Spleen (tissue), 11 donors: ENCODE measurements at regions not wholly inside any gene's neighbourhood (a gene's known extent, or its start where the extent isn't known, plus 50 kb on each side); places are given as distances from the start of the nearest gene placed in this dataset.

Source experiments
- DNase-seq: peaks from one replicate; pipeline ENCODE4 v3.0.0-alpha.2; 2020
- H3K27ac ChIP-seq, 8 donors: fragments of 200-600 bp; sonication (generic) in 7 of 8; 1 replicate in 4 of 8; 2 replicates in 4 of 8; pipeline versions ENCODE4 v1.5.0 to v1.8.0; 2016 to 2021; ENCODE audit warnings: inconsistent platforms in 4 of 8, mild to moderate bottlenecking in 4 of 8, moderate library complexity in 1 of 8
- H3K27me3 ChIP-seq, 7 donors: fragments of 200-600 bp; sonication (generic) in 6 of 7; replicated peaks in 1 of 7; 1 replicate in 4 of 7; 2 replicates in 3 of 7; pipeline versions ENCODE4 v1.5.0 to v1.8.0; 2016 to 2021; ENCODE audit warnings: inconsistent platforms in 3 of 7, mild to moderate bottlenecking in 1 of 7
- H3K36me3 ChIP-seq, 6 donors: fragments of 200-600 bp; sonication (generic) in 5 of 6; 1 replicate in 4 of 6; 2 replicates in 2 of 6; pipeline versions ENCODE4 v1.5.0 to v1.8.0; 2016 to 2021; ENCODE audit warnings: inconsistent platforms in 2 of 6
- H3K4me1 ChIP-seq, 6 donors: fragments of 200-600 bp; sonication (generic) in 5 of 6; 1 replicate in 3 of 6; 2 replicates in 3 of 6; pipeline versions ENCODE4 v1.5.0 to v1.8.0; 2016 to 2021; ENCODE audit warnings: inconsistent platforms in 3 of 6
- H3K4me3 ChIP-seq, 8 donors: fragments of 200-600 bp; sonication (generic) in 7 of 8; 1 replicate in 4 of 8; 2 replicates in 4 of 8; pipeline versions ENCODE4 v1.5.0 to v1.8.0; 2016 to 2021; ENCODE audit warnings: inconsistent platforms in 4 of 8, mild to moderate bottlenecking in 4 of 8, moderate library complexity in 2 of 8
- H3K9me3 ChIP-seq, 8 donors: fragments of 200-600 bp; sonication (generic) in 7 of 8; 1 replicate in 4 of 8; 2 replicates in 4 of 8; pipeline versions ENCODE4 v1.5.0 to v1.8.0; 2016 to 2021; ENCODE audit warnings: inconsistent platforms in 4 of 8
- POLR2A ChIP-seq, 3 donors: fragments of 450-650 bp; IDR thresholded peaks; one replicate each; pipeline ENCODE4 v1.5.1; 2017; ENCODE audit warnings: antibody characterized with exemption in 3 of 3, mild to moderate bottlenecking in 1 of 3
- POLR2AphosphoS5 ChIP-seq, 3 donors: sonication (generic); formaldehyde crosslinking; IDR thresholded peaks; one replicate each; pipeline ENCODE4 v1.5.1; 2017; ENCODE audit warnings: antibody characterized with exemption in 3 of 3
- WGBS, 5 donors: extraction: QIAGEN DNeasy Blood & Tissue Kit in 3 of 5; methylation state at CpG; one replicate each; pipeline versions ENCODE4 v1.1.5 to v1.1.7; 2013 to 2018; 5-methylcytosine and 5-hydroxymethylcytosine counted together
- intact Hi-C: fragments of 100-400 bp; cut with DNase I; formaldehyde crosslinking; loops from one replicate; pipeline ENCODE4 v1.15.0; 2023; ENCODE audit warnings: low total_unique reads
- TF ChIP-seq, protein P1 (sequence below), 11 experiments: fragments of 200-600 bp in 7 of 11; fragments of 450-650 bp in 4 of 11; sonication (generic) in 4 of 11; IDR thresholded peaks in 8 of 11; conservative IDR thresholded peaks in 3 of 11; 1 replicate in 7 of 11; 2 replicates in 4 of 11; pipeline versions ENCODE4 v1.4.0 to v1.8.0; 2016 to 2021; ENCODE audit warnings: antibody characterized with exemption in 11 of 11, inconsistent platforms in 4 of 11, mild to moderate bottlenecking in 1 of 11
- donor health status: healthy with polysubstance abuse.
- donor health status: DM: no; HTN: no; CAD: no; lungs with moderate emphysema.
- donor health status: DM: no; HTN: no; CAD: no.
- donor health status: Bipolar disorder and iron deficiency.
- donor health status: healthy.
- donor health status: DM: no; HTN: no; CAD: no.
- donor health status: DM: yes; HTN: yes; CAD: no.

GRCh38 chr15:95162069-95162468, 930.7 kb downstream of the MCTP2 start:
- no peak overlapping the region for H3K4me3 ChIP-seq
- TF ChIP-seq POLR2A (IDR thresholded peaks at IDR 0.05) (no peak), POLR2AphosphoS5 (IDR thresholded peaks at IDR 0.05) (no peak)
- TF ChIP-seq, protein P1, sequence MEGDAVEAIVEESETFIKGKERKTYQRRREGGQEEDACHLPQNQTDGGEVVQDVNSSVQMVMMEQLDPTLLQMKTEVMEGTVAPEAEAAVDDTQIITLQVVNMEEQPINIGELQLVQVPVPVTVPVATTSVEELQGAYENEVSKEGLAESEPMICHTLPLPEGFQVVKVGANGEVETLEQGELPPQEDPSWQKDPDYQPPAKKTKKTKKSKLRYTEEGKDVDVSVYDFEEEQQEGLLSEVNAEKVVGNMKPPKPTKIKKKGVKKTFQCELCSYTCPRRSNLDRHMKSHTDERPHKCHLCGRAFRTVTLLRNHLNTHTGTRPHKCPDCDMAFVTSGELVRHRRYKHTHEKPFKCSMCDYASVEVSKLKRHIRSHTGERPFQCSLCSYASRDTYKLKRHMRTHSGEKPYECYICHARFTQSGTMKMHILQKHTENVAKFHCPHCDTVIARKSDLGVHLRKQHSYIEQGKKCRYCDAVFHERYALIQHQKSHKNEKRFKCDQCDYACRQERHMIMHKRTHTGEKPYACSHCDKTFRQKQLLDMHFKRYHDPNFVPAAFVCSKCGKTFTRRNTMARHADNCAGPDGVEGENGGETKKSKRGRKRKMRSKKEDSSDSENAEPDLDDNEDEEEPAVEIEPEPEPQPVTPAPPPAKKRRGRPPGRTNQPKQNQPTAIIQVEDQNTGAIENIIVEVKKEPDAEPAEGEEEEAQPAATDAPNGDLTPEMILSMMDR (IDR thresholded peaks at IDR 0.05 in 8 of 11, conservative IDR thresholded peaks at IDR 0.05 in 3 of 11) = no peak
- H3K36me3 ChIP-seq = no peaks in the 10 kb centered on the region
- H3K9me3 ChIP-seq = peaks cover 0 to 10% (median 0%) of the 10 kb centered on the region in 8 donors
- intact Hi-C loops = no loop called here
- H3K27me3 ChIP-seq = no peaks in the 10 kb centered on the region
- no peak for DNase-seq
- H3K27ac ChIP-seq = no peak overlapping the region
- WGBS, 5 donors = 50 to 64% (median 57%) methylated on average over 3 of the region's 3 CpGs
- H3K4me1 ChIP-seq = no peaks in the 10 kb centered on the region

GRCh38 chr15:95162531-95162930, 931.2 kb downstream of the MCTP2 start:
- intact Hi-C loops = no loop called here

GRCh38 chr15:95162967-95163531, 931.7 kb downstream of the MCTP2 start:
- WGBS, 5 donors = 65 to 71% (median 69%) methylated on average over 7 of the region's 7 CpGs
- intact Hi-C loops = no loop called here
- DNase-seq = no peak
- H3K27ac ChIP-seq = peak overlapping the region in 2 of 8 donors; percentile 29 to 35
- no peaks in the 10 kb centered on the region for H3K36me3 ChIP-seq
- no peaks in the 10 kb centered on the region for H3K4me1 ChIP-seq
- peaks cover 0 to 9% (median 0%) of the 10 kb centered on the region in 8 donors for H3K9me3 ChIP-seq
- TF ChIP-seq, protein P1 (IDR thresholded peaks at IDR 0.05 in 8 of 11, conservative IDR thresholded peaks at IDR 0.05 in 3 of 11) = no peak
- TF ChIP-seq POLR2AphosphoS5 (IDR thresholded peaks at IDR 0.05) (no peak), POLR2A (IDR thresholded peaks at IDR 0.05) (no peak)
- H3K27me3 ChIP-seq = no peaks in the 10 kb centered on the region
- no peak overlapping the region for H3K4me3 ChIP-seq

More at GRCh38 chr15:95162531-95162930, 931.2 kb downstream of the MCTP2 start:
- H3K36me3 ChIP-seq = no peaks in the 10 kb centered on the region
- H3K4me3 ChIP-seq = no peak overlapping the region
- no peaks in the 10 kb centered on the region for H3K27me3 ChIP-seq
- H3K9me3 ChIP-seq = peaks cover 0 to 10% (median 0%) of the 10 kb centered on the region in 8 donors
- DNase-seq = no peak
- peak overlapping the region in 1 of 8 donors; percentile 29 for H3K27ac ChIP-seq
- H3K4me1 ChIP-seq = no peaks in the 10 kb centered on the region
- TF ChIP-seq POLR2A (IDR thresholded peaks at IDR 0.05) = no peak
- TF ChIP-seq, protein P1 (IDR thresholded peaks at IDR 0.05 in 8 of 11, conservative IDR thresholded peaks at IDR 0.05 in 3 of 11) = no peak
- no peak for TF ChIP-seq POLR2AphosphoS5 (IDR thresholded peaks at IDR 0.05)

DNA sequence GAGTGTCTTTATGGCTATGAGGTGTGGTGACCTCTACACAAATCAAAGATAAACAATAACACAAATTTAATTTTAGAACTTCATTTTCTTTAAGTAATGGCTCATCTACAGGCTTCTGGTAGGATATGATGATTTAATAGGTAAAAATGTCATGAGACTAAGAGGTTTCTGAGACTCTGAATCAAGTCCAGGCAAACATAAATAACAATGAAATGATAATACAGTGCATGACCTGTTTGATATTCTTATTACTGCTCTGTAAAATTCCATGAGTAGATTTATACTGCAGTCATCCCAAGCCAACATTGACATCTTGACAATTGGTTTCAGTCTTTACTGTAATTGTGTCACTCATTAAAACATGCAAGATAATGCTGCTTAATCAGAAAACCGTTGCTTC, 936.8 kb downstream of the MCTP2 start:
- intact Hi-C loops = no loop called here
- Histone ChIP-seq H3K4me1 (peaks cover 0 to 9% (median 0%) of the 10 kb centered on the region in 6 donors), H3K4me3 (no peak overlapping the region), H3K27ac (peak overlapping the region in 3 of 8 donors; percentile 7 to 76 (median 71)), H3K27me3 (no peaks in the 10 kb centered on the region), H3K9me3 (peaks cover 0 to 9% (median 0%) of the 10 kb centered on the region in 8 donors), H3K36me3 (no peaks in the 10 kb centered on the region)
- DNase-seq = no peak
- TF ChIP-seq POLR2A (IDR thresholded peaks at IDR 0.05) (no peak), POLR2AphosphoS5 (IDR thresholded peaks at IDR 0.05) (no peak)
- TF ChIP-seq, protein P1 (IDR thresholded peaks at IDR 0.05 in 8 of 11, conservative IDR thresholded peaks at IDR 0.05 in 3 of 11) = no peak
- 54 to 66% (median 56%) methylated on average over 1 of the region's 1 CpG for WGBS, 5 donors
